HG02759 (cell line): ENCODE measurements at regions not wholly inside any gene's neighbourhood (a gene's known extent, or its start where the extent isn't known, plus 50 kb on each side); places are given as distances from the start of the nearest gene placed in this dataset.
"Not testable (repeated sequence)": the region's sequence is repeated elsewhere in the genome, so short reads cannot be mapped to it uniquely, and the experiment has no call there.

ENCODE experiments used
- ATAC-seq: cut with Tn5 transposase; IDR thresholded peaks from one replicate; pipeline ENCODE4 v1.9.1; 2021; ENCODE audit warnings: mild to moderate bottlenecking, moderate library complexity; ENCODE audit not compliant: unreplicated experiment

- no peak for ATAC-seq
Measured at GRCh38 chr6:23618366-23618765, 507.6 kb upstream of the NRSN1 start.

GRCh38 chr6:23620911-23621401 is 505.1 kb upstream of the NRSN1 start:
- ATAC-seq, result no peak

GRCh38 chr6:23630726-23631635 is 495.0 kb upstream of the NRSN1 start:
- ATAC-seq, result no peak

- no peak for ATAC-seq
Measured at GRCh38 chr6:23633996-23634395, 492.0 kb upstream of the NRSN1 start.

GRCh38 chr6:23635150-23635549 is 490.9 kb upstream of the NRSN1 start:
- no peak for ATAC-seq

GRCh38 chr6:23637296-23637695 is 488.7 kb upstream of the NRSN1 start:
- no peak for ATAC-seq

- no peak for ATAC-seq
Measured at GRCh38 chr6:23642849-23643248, 483.2 kb upstream of the NRSN1 start.

- no peak for ATAC-seq
Measured at GRCh38 chr6:23647045-23647444, 479.0 kb upstream of the NRSN1 start.

GRCh38 chr6:23650676-23651075 is 475.3 kb upstream of the NRSN1 start:
- ATAC-seq, result no peak

- ATAC-seq, result no peak
Measured at GRCh38 chr6:23654745-23655144, 471.3 kb upstream of the NRSN1 start.

- ATAC-seq, result no peak
Measured at GRCh38 chr6:23655525-23655924, 470.5 kb upstream of the NRSN1 start.

- no peak for ATAC-seq
Measured at GRCh38 chr6:23656255-23657194, 469.5 kb upstream of the NRSN1 start.

GRCh38 chr6:23659125-23659524 is 466.9 kb upstream of the NRSN1 start:
- no peak for ATAC-seq

GRCh38 chr6:23661549-23661948 is 464.5 kb upstream of the NRSN1 start:
- ATAC-seq, result no peak

- ATAC-seq, result no peak
Measured at GRCh38 chr6:23663096-23663495, 462.9 kb upstream of the NRSN1 start.

GRCh38 chr6:23663652-23664051 is 462.4 kb upstream of the NRSN1 start:
- no peak for ATAC-seq

GRCh38 chr6:23665911-23666310 is 460.1 kb upstream of the NRSN1 start:
- not testable (repeated sequence) for ATAC-seq

GRCh38 chr6:23672737-23673136 is 453.3 kb upstream of the NRSN1 start:
- ATAC-seq, result no peak

GRCh38 chr6:23678626-23679025 is 447.4 kb upstream of the NRSN1 start:
- no peak for ATAC-seq

GRCh38 chr6:23681743-23682142 is 444.3 kb upstream of the NRSN1 start:
- no peak for ATAC-seq

GRCh38 chr6:23688650-23689049 is 437.4 kb upstream of the NRSN1 start:
- no peak for ATAC-seq
